C4-2B (cell line): ENCODE measurements at regions not wholly inside any gene's neighbourhood (a gene's known extent, or its start where the extent isn't known, plus 50 kb on each side); places are given as distances from the start of the nearest gene placed in this dataset.

Experiments
- H3K27ac ChIP-seq: fragments of 450-650 bp; 2 replicates; pipeline ENCODE4 v1.5.1; 2017
- ZFX ChIP-seq: fragments of 450-650 bp; IDR thresholded peaks from 2 replicates; pipeline ENCODE4 v1.6.1; 2017
- TF ChIP-seq, protein P1 (sequence below): fragments of 450-650 bp; conservative IDR thresholded peaks from 2 replicates; pipeline ENCODE4 v1.5.1; 2017; ENCODE audit warnings: mild to moderate bottlenecking

DNA sequence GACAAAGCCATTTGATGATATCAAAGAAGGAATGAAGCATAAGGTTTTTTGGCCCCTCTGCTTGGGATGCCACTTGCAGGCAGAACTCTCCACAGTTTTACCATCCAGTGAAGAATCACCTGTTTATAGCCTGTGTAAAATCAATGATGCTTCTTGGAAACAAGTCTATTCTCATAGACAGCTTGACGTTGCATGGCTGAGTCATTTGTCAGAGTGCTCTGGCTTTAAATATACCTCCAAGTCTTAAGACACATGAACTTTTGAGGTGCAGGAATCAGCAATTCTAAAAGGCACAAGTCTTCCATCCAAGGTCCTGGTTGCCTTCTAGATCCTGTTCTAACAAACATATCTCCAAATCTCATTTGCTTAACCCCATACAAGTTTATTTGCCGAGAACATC lies 53.6 kb upstream of the KIRREL3 start:
- TF ChIP-seq, protein P1, sequence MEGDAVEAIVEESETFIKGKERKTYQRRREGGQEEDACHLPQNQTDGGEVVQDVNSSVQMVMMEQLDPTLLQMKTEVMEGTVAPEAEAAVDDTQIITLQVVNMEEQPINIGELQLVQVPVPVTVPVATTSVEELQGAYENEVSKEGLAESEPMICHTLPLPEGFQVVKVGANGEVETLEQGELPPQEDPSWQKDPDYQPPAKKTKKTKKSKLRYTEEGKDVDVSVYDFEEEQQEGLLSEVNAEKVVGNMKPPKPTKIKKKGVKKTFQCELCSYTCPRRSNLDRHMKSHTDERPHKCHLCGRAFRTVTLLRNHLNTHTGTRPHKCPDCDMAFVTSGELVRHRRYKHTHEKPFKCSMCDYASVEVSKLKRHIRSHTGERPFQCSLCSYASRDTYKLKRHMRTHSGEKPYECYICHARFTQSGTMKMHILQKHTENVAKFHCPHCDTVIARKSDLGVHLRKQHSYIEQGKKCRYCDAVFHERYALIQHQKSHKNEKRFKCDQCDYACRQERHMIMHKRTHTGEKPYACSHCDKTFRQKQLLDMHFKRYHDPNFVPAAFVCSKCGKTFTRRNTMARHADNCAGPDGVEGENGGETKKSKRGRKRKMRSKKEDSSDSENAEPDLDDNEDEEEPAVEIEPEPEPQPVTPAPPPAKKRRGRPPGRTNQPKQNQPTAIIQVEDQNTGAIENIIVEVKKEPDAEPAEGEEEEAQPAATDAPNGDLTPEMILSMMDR = no peak
- no peak for TF ChIP-seq ZFX
- no peak overlapping the region for H3K27ac ChIP-seq

DNA sequence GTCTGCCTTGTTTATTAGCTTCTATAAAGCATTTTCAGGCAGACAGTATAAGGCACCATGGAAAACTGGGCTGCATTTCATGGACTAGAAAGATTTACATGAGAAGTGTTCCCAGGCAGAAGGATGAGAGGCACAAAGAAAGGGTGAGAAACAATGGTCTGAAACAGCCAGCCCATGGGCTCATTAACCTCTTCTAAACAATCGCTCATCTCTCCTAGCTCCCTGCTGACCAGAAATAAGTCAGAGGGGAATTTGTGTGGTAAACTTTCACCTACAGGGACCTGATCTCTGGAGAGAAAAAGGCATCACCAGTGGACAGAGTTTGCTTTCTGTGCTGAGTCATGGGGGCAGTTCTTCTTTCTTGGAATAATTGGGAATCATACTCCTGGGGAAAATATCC lies 51.8 kb upstream of the KIRREL3 start:
- H3K27ac ChIP-seq = no peak overlapping the region
- TF ChIP-seq ZFX = no peak
- TF ChIP-seq, protein P1 = no peak
